ENCODE measurements at regions not wholly inside any gene's neighbourhood (a gene's known extent, or its start where the extent isn't known, plus 50 kb on each side); places are given as distances from the start of the nearest gene placed in this dataset.

- TF ChIP-seq CTCF (IDR thresholded peaks at IDR 0.05) = no peak
- TF ChIP-seq POLR2A (IDR thresholded peaks at IDR 0.05) = no peak
Observed at GRCh38 chr5:2985718-2986117, 234.2 kb upstream of the IRX2 start.
